ENCODE measurements at regions not wholly inside any gene's neighbourhood (a gene's known extent, or its start where the extent isn't known, plus 50 kb on each side); places are given as distances from the start of the nearest gene placed in this dataset.

GRCh38 chr3:98982351-98982750 lies 80.9 kb upstream of the DCBLD2 start:
- no peak for DNase-seq

GRCh38 chr3:98980915-98981596 lies 79.6 kb upstream of the DCBLD2 start:
- DNase-seq = no peak

- DNase-seq = no peak
These were observed 77.8 kb upstream of the DCBLD2 start for GRCh38 chr3:98979296-98979695.

GRCh38 chr3:98978068-98978811 lies 76.7 kb upstream of the DCBLD2 start:
- no peak for DNase-seq

GRCh38 chr3:98977520-98977919 lies 76.0 kb upstream of the DCBLD2 start:
- no peak for DNase-seq

GRCh38 chr3:98974442-98974841 lies 72.9 kb upstream of the DCBLD2 start:
- DNase-seq = no peak

GRCh38 chr3:98972720-98973119 lies 71.2 kb upstream of the DCBLD2 start:
- DNase-seq = no peak

GRCh38 chr3:98972155-98972554 lies 70.7 kb upstream of the DCBLD2 start:
- DNase-seq = no peak

- no peak for DNase-seq
These were observed 69.7 kb upstream of the DCBLD2 start for GRCh38 chr3:98971169-98971681.

- DNase-seq = no peak
These were observed 67.8 kb upstream of the DCBLD2 start for GRCh38 chr3:98969295-98969694.

GRCh38 chr3:98968824-98969223 lies 67.3 kb upstream of the DCBLD2 start:
- DNase-seq = no peak

GRCh38 chr3:98968347-98968746 lies 66.9 kb upstream of the DCBLD2 start:
- DNase-seq = no peak

- no peak for DNase-seq
These were observed 66.3 kb upstream of the DCBLD2 start for GRCh38 chr3:98967758-98968157.

GRCh38 chr3:98966862-98967546 lies 65.5 kb upstream of the DCBLD2 start:
- DNase-seq = no peak

- DNase-seq = no peak
These were observed 64.9 kb upstream of the DCBLD2 start for GRCh38 chr3:98966434-98966833.

GRCh38 chr3:98964784-98965183 lies 63.3 kb upstream of the DCBLD2 start:
- DNase-seq = no peak

GRCh38 chr3:98963546-98963945 lies 62.1 kb upstream of the DCBLD2 start:
- DNase-seq = no peak

GRCh38 chr3:98962951-98963350 lies 61.5 kb upstream of the DCBLD2 start:
- no peak for DNase-seq

- no peak for DNase-seq
These were observed 60.9 kb upstream of the DCBLD2 start for GRCh38 chr3:98962189-98962930.

GRCh38 chr3:98961161-98962155 lies 60.0 kb upstream of the DCBLD2 start:
- no peak for DNase-seq

GRCh38 chr3:98957681-98958080 lies 56.2 kb upstream of the DCBLD2 start:
- DNase-seq = no peak

- DNase-seq = no peak
These were observed 54.5 kb upstream of the DCBLD2 start for GRCh38 chr3:98956008-98956407.

All from CD4-positive, alpha-beta T cell treated with Interleukin-15 for 1 hour (primary cell).